PC-3 (cell line): ENCODE measurements at regions not wholly inside any gene's neighbourhood (a gene's known extent, or its start where the extent isn't known, plus 50 kb on each side); places are given as distances from the start of the nearest gene placed in this dataset.

ENCODE experiments used
- ATAC-seq: fragments of 200-7000 bp; cut with Tn5 transposase; 2 replicates; pipeline ENCODE4 v1.9.1; 2020; ENCODE audit warnings: mild to moderate bottlenecking, moderate library complexity
- BruUV-seq: library from RNA; stranded (reverse); fragments of 400-500 nt; replicated peaks from 2 replicates; lab custom pipeline; 2021; lab: Mats Ljungman, UMichigan
- CTCF ChIA-PET: fragments of 300-600 bp; sonication (Branson Sonifier 250); formaldehyde crosslinking; loops from one replicate; lab custom pipeline; 2022; ENCODE audit warnings: antibody characterized with exemption; lab: Charles Lee
- POLR2A ChIA-PET: fragments of 300-600 bp; sonication (Branson Sonifier 250); formaldehyde crosslinking; loops from one replicate; lab custom pipeline; 2022; ENCODE audit warnings: antibody characterized with exemption; ENCODE audit not compliant: unreplicated experiment; lab: Charles Lee
- DNase-seq: peaks from one replicate; pipeline ENCODE4 v3.0.0-alpha.2; 2015
- H2AFZ ChIP-seq: fragments of 300-600 bp; sonication (generic); 2 replicates; pipeline ENCODE4 v1.6.0; 2016; ENCODE audit warnings: antibody characterized with exemption, low read length
- H3F3A ChIP-seq: fragments of 300-600 bp; sonication (generic); one replicate; pipeline ENCODE4 v1.6.0; 2017; ENCODE audit warnings: antibody characterized with exemption, low read length, control low read depth, mild to moderate bottlenecking; ENCODE audit not compliant: unreplicated experiment
- H3K27ac ChIP-seq: fragments of 300-600 bp; sonication (generic); 2 replicates; pipeline ENCODE4 v1.5.1; 2016; ENCODE audit warnings: mild to moderate bottlenecking, low read length
- H3K27me3 ChIP-seq: fragments of 300-600 bp; sonication (generic); 2 replicates; pipeline ENCODE4 v1.6.1; 2016; ENCODE audit warnings: low read length, mixed read lengths
- H3K36me3 ChIP-seq: fragments of 300-600 bp; sonication (generic); 2 replicates; pipeline ENCODE4 v1.6.1; 2016; ENCODE audit warnings: low read depth, mixed run types, low read length, mixed read lengths
- H3K4me1 ChIP-seq: fragments of 300-600 bp; sonication (generic); 2 replicates; pipeline ENCODE4 v1.5.1; 2016; ENCODE audit warnings: low read length; ENCODE audit not compliant: insufficient read depth
- H3K4me2 ChIP-seq: fragments of 300-600 bp; sonication (generic); 2 replicates; pipeline ENCODE4 v1.6.0; 2016; ENCODE audit warnings: low read length
- H3K4me3 ChIP-seq: fragments of 300-600 bp; sonication (generic); 2 replicates; pipeline ENCODE4 v1.5.1; 2016; ENCODE audit warnings: mild to moderate bottlenecking, low read length, mixed read lengths
- H3K79me2 ChIP-seq: fragments of 300-600 bp; sonication (generic); 2 replicates; pipeline ENCODE4 v1.6.1; 2017; ENCODE audit warnings: low read length, mixed read lengths
- H3K9ac ChIP-seq: fragments of 300-600 bp; sonication (generic); 2 replicates; pipeline ENCODE4 v1.6.0; 2016; ENCODE audit warnings: mild to moderate bottlenecking, low read length
- H3K9me2 ChIP-seq: fragments of 300-600 bp; sonication (generic); replicated peaks from 2 replicates; pipeline ENCODE4 v1.6.1; 2016; ENCODE audit warnings: mixed run types, low read length, mixed read lengths
- H3K9me3 ChIP-seq: fragments of 300-600 bp; sonication (generic); 2 replicates; pipeline ENCODE4 v1.6.1; 2016; ENCODE audit warnings: low read length, mixed read lengths
- H4K20me1 ChIP-seq: fragments of 300-600 bp; sonication (generic); 2 replicates; pipeline ENCODE4 v1.6.1; 2016; ENCODE audit warnings: low read length, mixed read lengths
- CTCF ChIP-seq: fragments of 300-600 bp; sonication (generic); conservative IDR thresholded peaks from 2 replicates; pipeline ENCODE4 v1.5.1; 2017; ENCODE audit warnings: antibody characterized with exemption, low read depth, mild to moderate bottlenecking, low read length
- EZH2 ChIP-seq: fragments of 300-600 bp; sonication (generic); IDR thresholded peaks from one replicate; pipeline ENCODE4 v1.6.1; 2017; ENCODE audit warnings: antibody characterized with exemption, mild to moderate bottlenecking, low read length; ENCODE audit not compliant: unreplicated experiment
- EZH2phosphoT487 ChIP-seq: fragments of 300-600 bp; sonication (generic); IDR thresholded peaks from 2 replicates; pipeline ENCODE4 v1.6.1; 2018; ENCODE audit warnings: mild to moderate bottlenecking, antibody characterized with exemption, low read length, borderline replicate concordance
- intact Hi-C: fragments of 100-400 bp; cut with micrococcal nuclease; formaldehyde crosslinking; loops from 2 replicates; pipeline ENCODE4 v1.9.0; 2023

DNA sequence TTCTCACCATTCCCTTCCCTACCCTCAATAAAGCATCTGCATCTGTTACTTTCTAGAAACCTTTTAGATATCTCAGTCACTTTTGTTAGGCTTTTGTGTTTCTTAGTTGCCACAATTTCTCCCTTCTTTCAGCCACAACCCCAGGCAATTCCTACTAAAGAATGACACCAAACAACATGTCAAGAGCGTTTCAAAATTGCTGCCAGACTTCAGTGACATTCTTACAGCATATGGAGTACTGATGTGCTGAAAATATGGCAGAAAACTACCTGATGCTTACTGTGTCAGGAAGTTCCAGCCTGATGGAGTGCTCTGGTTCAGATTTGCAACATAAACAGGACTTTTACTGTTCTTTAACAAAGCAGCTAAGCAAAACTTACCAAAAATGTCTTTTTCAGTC, 957.7 kb upstream of the POU3F3 start:
- Histone ChIP-seq H4K20me1 (no peaks in the 10 kb centered on the region), H3K27ac (no peak overlapping the region), H3F3A (no peaks in the 10 kb centered on the region), H2AFZ (no peak overlapping the region), H3K9ac (no peak overlapping the region), H3K4me1 (no peaks in the 10 kb centered on the region), H3K36me3 (no peaks in the 10 kb centered on the region), H3K79me2 (no peaks in the 10 kb centered on the region), H3K27me3 (no peaks in the 10 kb centered on the region), H3K4me3 (no peak overlapping the region), H3K9me2 (no peaks in the 10 kb centered on the region), H3K4me2 (no peak overlapping the region), H3K9me3 (no peaks in the 10 kb centered on the region)
- ATAC-seq (no peak), DNase-seq (no peak)
- intact Hi-C loops, result no loop called here
- CTCF ChIA-PET, result no interaction called here
- TF ChIP-seq EZH2 (no peak), EZH2phosphoT487 (no peak), CTCF (no peak)
- BruUV-seq, result no TSS peak
- POLR2A ChIA-PET, result no interaction called here

DNA sequence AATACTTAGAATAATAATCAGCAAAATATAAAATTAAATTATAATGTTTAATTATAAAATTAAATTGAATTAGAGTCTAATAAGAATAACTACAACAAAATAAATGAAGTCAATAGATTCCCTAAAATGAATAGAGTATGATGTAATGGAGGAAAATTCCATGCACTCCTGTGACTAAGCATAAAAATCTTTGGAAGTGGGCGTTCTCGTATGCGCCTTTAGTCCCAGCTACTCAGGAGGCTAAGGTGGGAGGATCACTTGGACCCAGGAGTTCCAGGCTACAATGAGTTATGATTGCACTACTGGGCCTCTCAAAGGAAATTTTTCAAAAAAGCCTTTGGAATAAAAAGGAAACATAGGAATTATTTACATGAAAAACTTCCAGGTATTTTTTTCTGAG, 955.4 kb upstream of the POU3F3 start:
- H3K9me3 ChIP-seq, result no peaks in the 10 kb centered on the region
- intact Hi-C loops, result no loop called here
- H3K36me3 ChIP-seq, result no peaks in the 10 kb centered on the region
- no peaks in the 10 kb centered on the region; the same call in 1 of the 2 replicates for H3K27me3 ChIP-seq
- H3K9me2 ChIP-seq, result no peaks in the 10 kb centered on the region
- no TSS peak for BruUV-seq
- H3K4me1 ChIP-seq, result no peaks in the 10 kb centered on the region
- no peak for TF ChIP-seq EZH2
- TF ChIP-seq EZH2phosphoT487, result no peak
- no peak for TF ChIP-seq CTCF
- H3K79me2 ChIP-seq, result no peaks in the 10 kb centered on the region
- no peak overlapping the region for H3K9ac ChIP-seq
- ATAC-seq, result no peak
- no peak overlapping the region for H3K27ac ChIP-seq
- H2AFZ ChIP-seq, result no peak overlapping the region
- no peak overlapping the region for H3K4me2 ChIP-seq
- no peak overlapping the region for H3K4me3 ChIP-seq
- H3F3A ChIP-seq, result no peaks in the 10 kb centered on the region
- no peak for DNase-seq
- POLR2A ChIA-PET, result no interaction called here
- CTCF ChIA-PET, result no interaction called here
- no peaks in the 10 kb centered on the region for H4K20me1 ChIP-seq

DNA sequence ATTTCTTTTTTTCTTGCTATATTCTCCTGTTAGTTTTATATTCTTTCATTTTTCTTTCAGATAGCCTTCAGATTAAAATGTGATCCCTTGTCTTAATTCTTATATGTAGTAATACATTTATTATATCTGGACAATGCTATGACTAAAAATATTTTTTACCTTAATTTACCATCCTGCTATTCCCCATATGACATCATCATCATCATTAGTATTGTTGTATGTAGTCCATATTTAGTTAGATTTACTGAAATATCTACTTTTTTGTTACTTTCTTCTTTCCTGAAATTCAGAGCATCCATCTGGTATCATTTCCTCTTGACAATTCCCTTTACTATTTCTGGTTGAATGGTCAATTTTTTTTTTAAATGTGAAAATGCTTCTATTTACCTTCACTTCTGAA, 951.6 kb upstream of the POU3F3 start:
- Histone ChIP-seq H3K9me2 (no peaks in the 10 kb centered on the region), H3K79me2 (no peaks in the 10 kb centered on the region), H3K4me1 (no peaks in the 10 kb centered on the region), H3K27ac (no peak overlapping the region), H3K4me2 (no peak overlapping the region), H3K9ac (no peak overlapping the region), H3F3A (no peaks in the 10 kb centered on the region), H3K36me3 (no peaks in the 10 kb centered on the region), H3K4me3 (no peak overlapping the region), H3K9me3 (no peaks in the 10 kb centered on the region), H3K27me3 (no peaks in the 10 kb centered on the region; the same call in 1 of the 2 replicates), H2AFZ (no peak overlapping the region), H4K20me1 (no peaks in the 10 kb centered on the region)
- no peak for DNase-seq
- ATAC-seq, result no peak
- TF ChIP-seq CTCF (no peak), EZH2 (no peak), EZH2phosphoT487 (no peak)
- no TSS peak for BruUV-seq
- intact Hi-C loops, result no loop called here
- ChIA-PET CTCF (no interaction called here), POLR2A (no interaction called here)
